Cardiac fibroblast (primary cell): ENCODE measurements at regions not wholly inside any gene's neighbourhood (a gene's known extent, or its start where the extent isn't known, plus 50 kb on each side); places are given as distances from the start of the nearest gene placed in this dataset.
"Not testable (repeated sequence)": the region's sequence is repeated elsewhere in the genome, so short reads cannot be mapped to it uniquely, and the experiment has no call there.

ENCODE experiments used
- DNase-seq, 2 donors: peaks; one replicate each; pipeline versions ENCODE4 v3.0.0 to v3.0.0-alpha.2; 2010; ENCODE audit warnings: low read depth in 2 of 2
- H3K4me3 ChIP-seq, 2 donors: replicated peaks in 1 of 2; 1 replicate in 1 of 2; 2 replicates in 1 of 2; pipeline ENCODE4 v1.5.1; 2011; ENCODE audit warnings: low read depth in 2 of 2, low read length in 2 of 2, mild to moderate bottlenecking in 2 of 2, moderate library complexity in 1 of 2
- CTCF ChIP-seq: IDR thresholded peaks from one replicate; pipeline ENCODE4 v1.5.1; 2011; ENCODE audit warnings: low read depth, mild to moderate bottlenecking, low read length, inconsistent platforms

- no peak for TF ChIP-seq CTCF
Observed at GRCh38 chrX:45571453-45571852, 370.8 kb upstream of the DIPK2B start.

GRCh38 chrX:45566456-45566855 is 365.8 kb upstream of the DIPK2B start:
- TF ChIP-seq CTCF, result no peak
- no peak overlapping the region for H3K4me3 ChIP-seq
- no peak for DNase-seq

More at GRCh38 chrX:45571453-45571852, 370.8 kb upstream of the DIPK2B start:
- no peak overlapping the region for H3K4me3 ChIP-seq
- DNase-seq, result no peak

- no peak for TF ChIP-seq CTCF
- H3K4me3 ChIP-seq, result no peak overlapping the region
- peak; percentile 17 to 18 for DNase-seq
Observed at GRCh38 chrX:45557387-45557786, 356.7 kb upstream of the DIPK2B start.

- DNase-seq, result no peak
- no peak for TF ChIP-seq CTCF
- no peak overlapping the region for H3K4me3 ChIP-seq
Observed at GRCh38 chrX:45554736-45555135, 354.1 kb upstream of the DIPK2B start.

- no peak for DNase-seq
- H3K4me3 ChIP-seq, result no peak overlapping the region
- no peak for TF ChIP-seq CTCF
Observed at GRCh38 chrX:45553417-45553816, 352.7 kb upstream of the DIPK2B start.

- DNase-seq, H3K4me3 ChIP-seq: not testable (repeated sequence)
Observed at GRCh38 chrX:45546697-45547096, 346.0 kb upstream of the DIPK2B start.

GRCh38 chrX:45540181-45540580 is 339.5 kb upstream of the DIPK2B start:
- peak in 1 of 2 donors; percentile 24 for DNase-seq
- TF ChIP-seq CTCF, result no peak
- H3K4me3 ChIP-seq, result no peak overlapping the region
